C4-2B (cell line): ENCODE measurements at regions not wholly inside any gene's neighbourhood (a gene's known extent, or its start where the extent isn't known, plus 50 kb on each side); places are given as distances from the start of the nearest gene placed in this dataset.

ENCODE experiments used
- CTCF ChIP-seq: fragments of 450-650 bp; conservative IDR thresholded peaks from 2 replicates; pipeline ENCODE4 v1.5.1; 2017; ENCODE audit warnings: mild to moderate bottlenecking
- ZFX ChIP-seq: fragments of 450-650 bp; IDR thresholded peaks from 2 replicates; pipeline ENCODE4 v1.6.1; 2017

- no peak for TF ChIP-seq CTCF
- TF ChIP-seq ZFX: no peak
Measured at GRCh38 chr4:71081192-71081591, 87.7 kb downstream of the DCK start.
